Sigmoid colon (tissue), 4 donors: ENCODE measurements at regions not wholly inside any gene's neighbourhood (a gene's known extent, or its start where the extent isn't known, plus 50 kb on each side); places are given as distances from the start of the nearest gene placed in this dataset.

Experiments used
- CTCF ChIP-seq, 4 experiments: fragments of 450-650 bp in 3 of 4; fragments of 200-600 bp in 1 of 4; IDR thresholded peaks; one replicate each; pipeline ENCODE4 v1.5.1; 2016 to 2019; ENCODE audit warnings: antibody characterized with exemption in 4 of 4, mild to moderate bottlenecking in 3 of 4, moderate library complexity in 2 of 4
- EP300 ChIP-seq, 4 donors: sonication (generic); formaldehyde crosslinking; IDR thresholded peaks; one replicate each; pipeline ENCODE4 v1.6.1; 2017; ENCODE audit warnings: antibody characterized with exemption in 4 of 4
- POLR2A ChIP-seq, 2 donors: fragments of 450-650 bp; IDR thresholded peaks; one replicate each; pipeline ENCODE4 v1.6.1; 2016; ENCODE audit warnings: antibody characterized with exemption in 2 of 2, mild to moderate bottlenecking in 2 of 2, moderate library complexity in 2 of 2
- POLR2AphosphoS5 ChIP-seq, 4 donors: sonication (generic); formaldehyde crosslinking; IDR thresholded peaks; one replicate each; pipeline ENCODE4 v1.6.1; 2017; ENCODE audit warnings: antibody characterized with exemption in 4 of 4

DNA sequence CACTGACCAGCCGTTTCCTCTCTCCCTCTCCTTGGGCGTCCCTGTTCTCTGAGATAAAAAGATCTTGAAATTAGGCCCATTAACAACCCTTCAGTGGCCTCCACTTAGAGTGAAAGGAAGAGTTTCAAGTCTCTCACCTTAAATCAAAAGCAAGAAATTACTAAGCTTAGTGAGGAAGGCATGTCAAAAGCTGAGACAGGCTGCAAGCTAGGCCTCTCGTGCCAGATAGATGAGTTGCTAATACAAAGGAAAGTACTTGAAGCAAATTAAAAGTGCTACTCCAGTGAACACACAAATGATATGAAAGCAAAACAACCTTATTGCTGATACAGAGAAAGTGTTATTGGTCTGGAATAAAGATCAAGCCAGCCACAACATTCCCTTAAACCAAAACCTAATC is 331.3 kb upstream of the SEMA6A start:
- TF ChIP-seq CTCF (IDR thresholded peaks at IDR 0.05): no peak
- no peak for TF ChIP-seq POLR2A (IDR thresholded peaks at IDR 0.05)
- no peak for TF ChIP-seq POLR2AphosphoS5 (IDR thresholded peaks at IDR 0.05)
- no peak for TF ChIP-seq EP300 (IDR thresholded peaks at IDR 0.05)
